C4-2B (cell line): ENCODE measurements at regions not wholly inside any gene's neighbourhood (a gene's known extent, or its start where the extent isn't known, plus 50 kb on each side); places are given as distances from the start of the nearest gene placed in this dataset.

Experiments
- ZFX ChIP-seq: fragments of 450-650 bp; IDR thresholded peaks from 2 replicates; pipeline ENCODE4 v1.6.1; 2017
- TF ChIP-seq, protein P1 (sequence below): fragments of 450-650 bp; conservative IDR thresholded peaks from 2 replicates; pipeline ENCODE4 v1.5.1; 2017; ENCODE audit warnings: mild to moderate bottlenecking

DNA sequence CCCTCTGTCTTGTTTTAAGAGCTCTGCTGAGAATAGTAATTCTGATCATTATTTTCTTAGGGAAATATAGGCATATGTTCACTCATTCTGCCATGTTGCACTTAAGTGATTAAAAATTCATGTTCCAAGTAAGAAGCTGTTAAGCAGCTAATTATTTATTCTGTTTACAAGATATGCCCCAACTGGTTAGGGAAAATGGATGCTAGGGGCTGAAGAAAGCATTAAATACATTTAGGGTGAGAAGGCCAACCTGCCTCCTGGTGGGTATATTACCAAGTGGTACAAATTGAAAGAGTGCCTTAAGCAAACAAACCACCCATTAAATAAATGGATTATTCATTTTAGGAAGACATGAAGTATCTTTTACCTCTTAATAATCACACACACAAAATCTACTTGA, 392.6 kb upstream of the EPHA5 start:
- TF ChIP-seq, protein P1, sequence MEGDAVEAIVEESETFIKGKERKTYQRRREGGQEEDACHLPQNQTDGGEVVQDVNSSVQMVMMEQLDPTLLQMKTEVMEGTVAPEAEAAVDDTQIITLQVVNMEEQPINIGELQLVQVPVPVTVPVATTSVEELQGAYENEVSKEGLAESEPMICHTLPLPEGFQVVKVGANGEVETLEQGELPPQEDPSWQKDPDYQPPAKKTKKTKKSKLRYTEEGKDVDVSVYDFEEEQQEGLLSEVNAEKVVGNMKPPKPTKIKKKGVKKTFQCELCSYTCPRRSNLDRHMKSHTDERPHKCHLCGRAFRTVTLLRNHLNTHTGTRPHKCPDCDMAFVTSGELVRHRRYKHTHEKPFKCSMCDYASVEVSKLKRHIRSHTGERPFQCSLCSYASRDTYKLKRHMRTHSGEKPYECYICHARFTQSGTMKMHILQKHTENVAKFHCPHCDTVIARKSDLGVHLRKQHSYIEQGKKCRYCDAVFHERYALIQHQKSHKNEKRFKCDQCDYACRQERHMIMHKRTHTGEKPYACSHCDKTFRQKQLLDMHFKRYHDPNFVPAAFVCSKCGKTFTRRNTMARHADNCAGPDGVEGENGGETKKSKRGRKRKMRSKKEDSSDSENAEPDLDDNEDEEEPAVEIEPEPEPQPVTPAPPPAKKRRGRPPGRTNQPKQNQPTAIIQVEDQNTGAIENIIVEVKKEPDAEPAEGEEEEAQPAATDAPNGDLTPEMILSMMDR: no peak
- no peak for TF ChIP-seq ZFX
